Mucosa of descending colon (tissue), 3 donors: ENCODE measurements at regions not wholly inside any gene's neighbourhood (a gene's known extent, or its start where the extent isn't known, plus 50 kb on each side); places are given as distances from the start of the nearest gene placed in this dataset.
A peak's percentile ranks its signal among the peaks of the same experiment; 100 is the strongest.

Experiments
- ATAC-seq: fragments of 200-7000 bp; cut with Tn5 transposase; one replicate; pipeline ENCODE4 v1.9.1; 2020; ENCODE audit warnings: mild to moderate bottlenecking, moderate library complexity
- DNase-seq, 3 donors: peaks; one replicate each; pipeline ENCODE4 v3.0.0-alpha.2; 2020
- H3K36me3 ChIP-seq: fragments of 200-600 bp; one replicate; pipeline ENCODE4 v1.8.0; 2021; ENCODE audit warnings: low read depth, mild to moderate bottlenecking
- H3K4me1 ChIP-seq: fragments of 200-600 bp; one replicate; pipeline ENCODE4 v1.8.0; 2021; ENCODE audit warnings: low read depth, mild to moderate bottlenecking
- H3K4me3 ChIP-seq: fragments of 200-600 bp; one replicate; pipeline ENCODE4 v1.8.0; 2021; ENCODE audit warnings: mild to moderate bottlenecking
- H3K9me3 ChIP-seq: fragments of 200-600 bp; one replicate; pipeline ENCODE4 v1.8.0; 2021; ENCODE audit warnings: mild to moderate bottlenecking
- intact Hi-C, 2 donors: fragments of 100-400 bp; cut with DNase I in 1 of 2; cut with micrococcal nuclease in 1 of 2; formaldehyde crosslinking; loops; one replicate each; pipeline versions ENCODE4 v1.11.0 to v1.11.1; 2022; cut with DNase I, micrococcal nuclease
- TF ChIP-seq, protein P1 (sequence below): fragments of 200-600 bp; IDR thresholded peaks from one replicate; pipeline ENCODE4 v1.8.0; 2022; ENCODE audit warnings: antibody characterized with exemption, mild to moderate bottlenecking
- donor health status: DM: no; HTN: no; CAD: no; lungs with moderate emphysema.
- donor health status: DM: no; HTN: no; CAD: no.
- donor health status: DM: no; HTN: yes; CAD: no.

DNA sequence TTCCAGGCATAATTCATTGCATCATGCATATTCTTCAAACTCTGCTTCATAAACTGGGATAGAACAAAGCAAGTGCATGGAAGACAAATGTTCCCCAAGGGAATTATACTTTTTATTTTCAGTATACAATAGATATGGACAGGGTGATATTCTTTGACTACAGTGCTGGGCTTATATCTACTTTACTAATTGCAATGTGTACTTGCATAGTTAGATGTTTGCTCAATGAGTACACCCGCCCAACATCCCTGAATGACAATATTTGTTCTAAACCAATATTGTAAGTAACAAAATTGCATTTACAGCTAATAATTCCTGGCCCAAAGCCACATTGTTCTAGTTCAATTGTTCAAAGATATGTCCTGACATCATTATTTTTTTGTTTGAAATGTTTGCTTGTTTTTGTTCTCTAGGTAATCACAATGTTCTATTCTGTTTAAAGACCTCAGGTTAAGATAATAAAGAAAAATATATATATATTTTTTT lies 171.4 kb downstream of the PTN start:
- TF ChIP-seq, protein P1, sequence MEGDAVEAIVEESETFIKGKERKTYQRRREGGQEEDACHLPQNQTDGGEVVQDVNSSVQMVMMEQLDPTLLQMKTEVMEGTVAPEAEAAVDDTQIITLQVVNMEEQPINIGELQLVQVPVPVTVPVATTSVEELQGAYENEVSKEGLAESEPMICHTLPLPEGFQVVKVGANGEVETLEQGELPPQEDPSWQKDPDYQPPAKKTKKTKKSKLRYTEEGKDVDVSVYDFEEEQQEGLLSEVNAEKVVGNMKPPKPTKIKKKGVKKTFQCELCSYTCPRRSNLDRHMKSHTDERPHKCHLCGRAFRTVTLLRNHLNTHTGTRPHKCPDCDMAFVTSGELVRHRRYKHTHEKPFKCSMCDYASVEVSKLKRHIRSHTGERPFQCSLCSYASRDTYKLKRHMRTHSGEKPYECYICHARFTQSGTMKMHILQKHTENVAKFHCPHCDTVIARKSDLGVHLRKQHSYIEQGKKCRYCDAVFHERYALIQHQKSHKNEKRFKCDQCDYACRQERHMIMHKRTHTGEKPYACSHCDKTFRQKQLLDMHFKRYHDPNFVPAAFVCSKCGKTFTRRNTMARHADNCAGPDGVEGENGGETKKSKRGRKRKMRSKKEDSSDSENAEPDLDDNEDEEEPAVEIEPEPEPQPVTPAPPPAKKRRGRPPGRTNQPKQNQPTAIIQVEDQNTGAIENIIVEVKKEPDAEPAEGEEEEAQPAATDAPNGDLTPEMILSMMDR: no peak
- intact Hi-C loops: no loop called here

DNA sequence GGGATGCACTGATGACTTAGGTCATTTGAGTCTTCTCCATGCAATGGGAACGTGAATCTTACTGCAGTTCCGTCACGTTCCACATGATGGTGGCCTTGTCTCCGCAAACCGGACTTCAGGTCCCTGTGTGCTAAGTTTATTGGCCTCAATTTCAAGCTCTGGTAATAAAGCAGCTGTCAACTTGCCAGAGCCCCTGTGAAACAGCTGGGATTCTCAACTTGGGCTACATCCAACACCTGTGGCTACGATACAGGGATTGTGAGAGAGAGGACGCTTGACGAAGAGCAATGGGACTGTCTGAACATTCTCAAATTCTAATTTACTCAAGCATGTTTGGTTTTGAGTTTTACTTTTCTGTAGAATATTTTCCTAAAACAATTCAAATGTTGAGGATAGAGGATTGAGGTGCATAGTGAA lies 174.2 kb downstream of the PTN start:
- H3K4me1 ChIP-seq: no peaks in the 10 kb centered on the region
- H3K36me3 ChIP-seq: no peaks in the 10 kb centered on the region
- ATAC-seq: peak; percentile 67
- H3K4me3 ChIP-seq: no peak overlapping the region
- TF ChIP-seq, protein P1: no peak
- peak in 2 of 3 donors; percentile 37 to 59 for DNase-seq
- no peaks in the 10 kb centered on the region for H3K9me3 ChIP-seq
- intact Hi-C loops: loop anchor here in 1 of 2 donors (10.0 kb wide), 1 partner anchor 426 kb away; no protein-coding TSS in a partner anchor

More for the DNA sequence above, 171.4 kb downstream of the PTN start:
- H3K4me3 ChIP-seq: no peak overlapping the region
- DNase-seq (no peak), ATAC-seq (no peak)
- no peaks in the 10 kb centered on the region for H3K4me1 ChIP-seq
- no peaks in the 10 kb centered on the region for H3K9me3 ChIP-seq
- no peaks in the 10 kb centered on the region for H3K36me3 ChIP-seq

DNA sequence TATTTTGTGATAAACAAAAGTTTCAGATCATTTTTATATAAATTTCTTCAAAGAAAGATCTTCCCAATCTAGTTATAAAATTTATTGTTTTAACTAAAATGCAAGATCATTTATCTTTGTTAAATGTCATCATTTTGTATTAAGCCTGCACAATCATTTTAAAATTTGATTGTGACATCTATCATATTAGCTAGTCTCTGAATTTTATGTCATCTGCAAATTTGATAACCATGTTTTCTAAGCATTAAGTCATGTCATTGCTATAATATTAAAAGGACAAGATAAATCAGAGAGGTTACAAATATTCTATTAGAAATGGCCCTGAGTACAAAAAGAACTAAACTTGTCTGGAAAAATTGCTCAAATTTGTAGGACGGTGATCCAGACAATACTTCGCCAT lies 175.9 kb downstream of the PTN start:
- no peak overlapping the region for H3K4me3 ChIP-seq
- no peak for ATAC-seq
- intact Hi-C loops: loop anchor here in 1 of 2 donors (10.0 kb wide), 1 partner anchor 427 kb away; no protein-coding TSS in a partner anchor
- TF ChIP-seq, protein P1: no peak
- no peak for DNase-seq
- no peaks in the 10 kb centered on the region for H3K36me3 ChIP-seq
- H3K9me3 ChIP-seq: no peaks in the 10 kb centered on the region
- no peaks in the 10 kb centered on the region for H3K4me1 ChIP-seq

DNA sequence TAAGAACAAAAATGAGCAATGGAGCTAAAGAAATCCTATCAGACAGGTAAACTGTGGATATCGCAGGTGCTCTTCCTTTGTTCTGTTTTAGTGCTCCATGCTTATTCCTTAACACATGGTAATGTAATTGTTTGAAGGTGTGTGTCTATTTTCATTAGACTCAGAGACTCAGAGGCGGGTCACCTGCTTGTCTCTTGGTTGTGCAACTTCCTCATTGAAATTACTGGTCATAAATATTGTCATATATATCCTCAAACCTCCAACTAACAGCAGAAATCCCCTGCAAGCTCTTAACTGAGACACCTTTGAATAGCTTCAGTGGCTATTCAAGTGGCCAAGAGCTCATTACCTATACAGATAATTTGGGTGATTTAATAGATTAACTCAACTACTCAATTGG lies 177.2 kb downstream of the PTN start:
- TF ChIP-seq, protein P1: no peak
- intact Hi-C loops: loop anchor here in 1 of 2 donors (10.0 kb wide), 1 partner anchor 428 kb away; no protein-coding TSS in a partner anchor

DNA sequence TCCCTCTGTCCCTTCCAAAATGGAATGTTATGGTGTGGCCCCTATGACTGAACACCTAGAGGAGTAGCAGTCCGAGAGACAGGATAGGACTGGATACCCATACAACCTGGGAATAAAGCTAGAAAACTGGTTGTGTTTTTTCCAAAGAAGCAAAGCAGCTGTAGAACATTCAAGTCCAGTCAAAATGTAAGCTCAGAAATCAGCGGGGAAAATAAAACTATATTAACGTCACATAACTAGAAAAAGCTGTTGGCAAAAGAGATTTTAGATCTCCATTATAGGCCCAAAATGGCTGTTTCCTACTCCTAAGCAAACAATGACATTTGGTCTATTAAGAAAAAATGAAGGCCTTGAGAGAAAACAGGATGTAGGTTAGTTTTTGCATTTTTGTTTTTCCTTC lies 177.7 kb downstream of the PTN start:
- ATAC-seq: no peak
- no peak overlapping the region for H3K4me3 ChIP-seq
- TF ChIP-seq, protein P1: no peak
- H3K36me3 ChIP-seq: no peaks in the 10 kb centered on the region
- intact Hi-C loops: loop anchor here in 1 of 2 donors (10.0 kb wide), 1 partner anchor 429 kb away; no protein-coding TSS in a partner anchor
- DNase-seq: no peak
- H3K9me3 ChIP-seq: no peaks in the 10 kb centered on the region
- H3K4me1 ChIP-seq: no peaks in the 10 kb centered on the region

More for the DNA sequence above, 177.2 kb downstream of the PTN start:
- ATAC-seq (no peak), DNase-seq (no peak)
- Histone ChIP-seq H3K4me1 (no peaks in the 10 kb centered on the region), H3K36me3 (no peaks in the 10 kb centered on the region), H3K4me3 (no peak overlapping the region), H3K9me3 (no peaks in the 10 kb centered on the region)

DNA sequence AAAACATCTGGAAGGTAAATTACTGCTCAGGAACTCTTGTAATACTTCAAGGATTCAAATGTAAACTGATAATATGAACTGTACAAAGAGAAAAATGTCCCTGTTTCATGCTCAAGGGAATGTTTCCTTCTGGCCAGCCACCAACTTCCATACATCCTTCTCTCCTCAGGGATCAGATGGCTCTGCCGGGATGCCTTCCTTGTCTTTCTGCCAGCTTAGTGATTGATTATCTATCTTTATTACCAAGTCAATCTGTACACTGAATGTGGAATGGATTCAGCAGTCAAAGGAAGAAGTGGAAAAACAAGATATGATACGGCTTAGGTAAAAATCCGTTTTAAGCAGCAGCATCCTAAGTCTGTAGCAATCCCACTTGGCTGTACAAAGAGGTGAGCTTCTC lies 178.3 kb downstream of the PTN start:
- TF ChIP-seq, protein P1: no peak
- H3K9me3 ChIP-seq: no peaks in the 10 kb centered on the region
- DNase-seq: no peak
- ATAC-seq: no peak
- intact Hi-C loops: loop anchor here in 1 of 2 donors (10.0 kb wide), 1 partner anchor 430 kb away; no protein-coding TSS in a partner anchor
- no peak overlapping the region for H3K4me3 ChIP-seq
- H3K36me3 ChIP-seq: no peaks in the 10 kb centered on the region
- no peaks in the 10 kb centered on the region for H3K4me1 ChIP-seq
